GM10248 (cell line): ENCODE measurements at regions not wholly inside any gene's neighbourhood (a gene's known extent, or its start where the extent isn't known, plus 50 kb on each side); places are given as distances from the start of the nearest gene placed in this dataset.

ENCODE experiments used
- CTCF ChIA-PET: fragments of 300-600 bp; sonication (Branson Sonifier 250); formaldehyde crosslinking; extraction: SDS; loops from one replicate; lab custom pipeline; 2021; ENCODE audit warnings: antibody characterized with exemption; lab: Yijun Ruan, JAX
- POLR2A ChIA-PET: fragments of 350-650 bp; sonication (Branson Sonifier 250); formaldehyde crosslinking; extraction: SDS; loops from one replicate; lab custom pipeline; 2020; ENCODE audit warnings: antibody characterized with exemption; lab: Yijun Ruan, JAX
- DNase-seq: peaks from one replicate; pipeline ENCODE4 v3.0.0; 2012; ENCODE audit errors: extremely low spot score
- CTCF ChIP-seq: IDR thresholded peaks from 2 replicates; pipeline ENCODE4 v1.5.1; 2012; ENCODE audit warnings: mild to moderate bottlenecking, low read depth; ENCODE audit errors: extremely low read depth, missing control alignments, control extremely low read depth

- CTCF ChIA-PET: no interaction called here
- TF ChIP-seq CTCF: no peak
- DNase-seq: no peak
- POLR2A ChIA-PET: no interaction called here
These were observed 579.9 kb downstream of the CCDC85A start for GRCh38 chr2:56763683-56764082.

GRCh38 chr2:56768973-56769372, 585.2 kb downstream of the CCDC85A start:
- ChIA-PET POLR2A (no interaction called here), CTCF (no interaction called here)

DNA sequence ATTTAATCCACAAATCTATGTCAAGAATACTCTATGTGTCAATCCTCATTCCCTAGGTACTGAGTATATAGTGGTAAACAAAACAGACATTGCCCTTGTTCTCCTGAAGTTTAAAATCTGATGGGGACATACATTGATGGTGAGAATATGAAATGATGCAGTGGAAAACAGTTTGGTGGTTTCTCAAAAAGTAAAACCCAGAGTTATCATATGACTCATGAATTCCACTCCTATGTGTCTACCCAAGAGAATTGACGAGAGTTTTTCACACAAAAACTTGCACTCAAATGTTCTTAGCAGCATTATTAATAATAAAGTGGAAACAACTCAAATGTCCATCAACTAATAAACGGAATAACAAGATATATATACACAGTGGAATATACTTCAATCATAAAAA, 586.7 kb downstream of the CCDC85A start:
- ChIA-PET CTCF (no interaction called here), POLR2A (no interaction called here)
- DNase-seq: no peak
- no peak for TF ChIP-seq CTCF

More at GRCh38 chr2:56768973-56769372, 585.2 kb downstream of the CCDC85A start:
- no peak for TF ChIP-seq CTCF
- DNase-seq: no peak

DNA sequence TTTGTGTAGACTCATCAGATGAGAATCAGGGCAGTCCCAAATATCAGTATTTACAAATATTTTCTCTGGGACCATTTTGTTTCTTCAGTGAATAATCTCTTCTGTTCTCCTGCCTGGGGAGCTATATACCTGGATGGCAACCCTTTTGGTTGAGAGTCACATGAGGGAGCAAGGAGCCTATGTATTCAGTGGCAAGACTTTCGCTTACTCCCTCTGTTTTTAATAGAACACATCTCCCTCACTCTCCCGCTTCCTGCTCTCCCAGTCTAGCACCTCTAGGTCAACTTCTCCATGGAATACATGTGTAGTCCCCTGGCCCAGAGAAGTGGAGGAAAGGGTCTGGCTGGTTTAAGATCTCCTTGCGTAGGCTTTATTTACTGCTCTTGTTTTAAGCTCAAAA, 600.3 kb downstream of the CCDC85A start:
- no peak for TF ChIP-seq CTCF
- DNase-seq: no peak
- ChIA-PET POLR2A (no interaction called here), CTCF (no interaction called here)

DNA sequence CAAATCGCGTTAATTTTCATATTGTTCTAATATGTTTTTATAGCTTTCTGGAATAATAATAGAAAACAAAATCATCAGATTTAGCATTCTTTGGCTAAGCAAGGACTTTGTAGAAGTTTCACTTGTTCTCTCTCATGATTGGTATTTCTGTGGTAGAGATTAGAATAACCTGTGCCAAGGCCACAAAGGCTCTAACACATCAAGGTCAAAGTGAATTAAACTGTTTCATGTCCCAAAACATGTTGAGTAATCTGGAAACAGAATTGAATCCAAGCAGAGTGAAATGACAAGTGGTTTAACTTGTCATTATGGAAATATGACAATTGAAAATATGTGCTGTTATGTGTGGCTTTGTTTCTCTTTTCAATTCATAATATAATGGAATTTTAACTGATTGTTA, 617.4 kb downstream of the CCDC85A start:
- no peak for TF ChIP-seq CTCF
- DNase-seq: no peak
- ChIA-PET CTCF (no interaction called here), POLR2A (no interaction called here)

- ChIA-PET CTCF (interaction anchor here (1.6 kb wide), 1 partner anchor 618 kb away, joined by 4 read pairs; the partner anchor contains the start of gene CCDC85A), POLR2A (no interaction called here)
- no peak for TF ChIP-seq CTCF
- DNase-seq: no peak
These were observed 618.0 kb downstream of the CCDC85A start for GRCh38 chr2:56801770-56802169.

GRCh38 chr2:56803596-56803995, 619.8 kb downstream of the CCDC85A start:
- TF ChIP-seq CTCF: no peak
- POLR2A ChIA-PET: no interaction called here
- no peak for DNase-seq
- CTCF ChIA-PET: no interaction called here
